Endothelial cell of umbilical vein (primary cell): ENCODE measurements at regions not wholly inside any gene's neighbourhood (a gene's known extent, or its start where the extent isn't known, plus 50 kb on each side); places are given as distances from the start of the nearest gene placed in this dataset.

Experiments
- BruUV-seq: library from RNA; stranded (reverse); fragments of 400-500 nt; replicated peaks from 2 replicates; lab custom pipeline; 2021; lab: Mats Ljungman, UMichigan
- CTCF ChIA-PET: fragments of 300-600, 350-600 bp; sonication (Branson Sonifier 250); formaldehyde crosslinking; loops from one replicate; lab custom pipeline; 2021; ENCODE audit warnings: antibody characterized with exemption, inconsistent platforms; lab: Charles Lee
- POLR2A ChIA-PET: fragments of 300-600, 350-600 bp; sonication (Branson Sonifier 250); formaldehyde crosslinking; loops from one replicate; lab custom pipeline; 2021; ENCODE audit warnings: antibody characterized with exemption, inconsistent platforms; lab: Charles Lee
- DNase-seq: peaks from one replicate; pipeline ENCODE4 v3.0.0-alpha.2; 2011; ENCODE audit warnings: low read depth, low spot score
- FAIRE-seq: peaks from 2 replicates; lab custom pipeline; 2011; peaks lifted over from hg19 to GRCh38; lab: Jason Lieb, UNC
- H2AFZ ChIP-seq: 2 replicates; pipeline ENCODE4 v1.6.0; 2012; ENCODE audit warnings: low read depth, low read length, control low read depth, inconsistent platforms
- H3K27ac ChIP-seq: 2 replicates; pipeline ENCODE4 v1.5.1; 2011; ENCODE audit warnings: low read depth, mild to moderate bottlenecking, control low read depth, low read length, moderate library complexity; ENCODE audit not compliant: insufficient read depth
- H3K27me3 ChIP-seq, 2 experiments: 2 replicates each; pipeline versions ENCODE4 v1.6.0 to v1.6.1; 2011; ENCODE audit warnings: low read length in 2 of 2, mixed read lengths in 1 of 2; ENCODE audit not compliant: control insufficient read depth in 2 of 2, insufficient read depth in 2 of 2
- H3K36me3 ChIP-seq, 2 experiments: 2 replicates in 1 of 2; 3 replicates in 1 of 2; pipeline ENCODE4 v1.5.1; 2011; ENCODE audit warnings: low read length in 2 of 2, mild to moderate bottlenecking in 1 of 2, moderate library complexity in 1 of 2; ENCODE audit not compliant: control insufficient read depth in 2 of 2, insufficient read depth in 2 of 2; ENCODE audit errors: extremely low read depth in 1 of 2
- H3K4me1 ChIP-seq: 3 replicates; pipeline ENCODE4 v1.5.1; 2011; ENCODE audit warnings: mild to moderate bottlenecking, low read length; ENCODE audit not compliant: control insufficient read depth, insufficient read depth; ENCODE audit errors: extremely low read depth
- H3K4me2 ChIP-seq: 2 replicates; pipeline ENCODE4 v1.6.1; 2011; ENCODE audit warnings: low read length, control low read depth, mixed read lengths; ENCODE audit not compliant: insufficient read depth
- H3K4me3 ChIP-seq, 3 experiments: fragments of 200-600 bp in 1 of 3; sonication (generic), shearing (Covaris generic) in 1 of 3; replicated peaks in 1 of 3; 2 replicates each; pipeline ENCODE4 v1.5.1; 2011 to 2016; ENCODE audit warnings: control low read depth in 3 of 3, low read length in 3 of 3, mild to moderate bottlenecking in 2 of 3, inconsistent platforms in 1 of 3, low read depth in 1 of 3, moderate library complexity in 1 of 3; ENCODE audit not compliant: insufficient read depth in 1 of 3
- H3K79me2 ChIP-seq: 2 replicates; pipeline ENCODE4 v1.6.0; 2012; ENCODE audit warnings: low read length, inconsistent platforms; ENCODE audit not compliant: control insufficient read depth, insufficient read depth
- H3K9ac ChIP-seq: replicated peaks from 2 replicates; pipeline ENCODE3; 2011; ENCODE audit warnings: low read length, control low read depth; ENCODE audit not compliant: insufficient read depth; ENCODE audit errors: extremely low read depth
- H3K9me1 ChIP-seq: replicated peaks from 3 replicates; pipeline ENCODE4 v1.6.0; 2011; ENCODE audit warnings: mild to moderate bottlenecking, low read length; ENCODE audit not compliant: control insufficient read depth, insufficient read depth; ENCODE audit errors: extremely low read depth
- H3K9me3 ChIP-seq: replicated peaks from 2 replicates; pipeline ENCODE4 v1.5.1; 2012; ENCODE audit warnings: low read length, inconsistent platforms; ENCODE audit not compliant: control insufficient read depth, insufficient read depth
- H4K20me1 ChIP-seq: replicated peaks from 2 replicates; pipeline ENCODE3; 2011; ENCODE audit warnings: mild to moderate bottlenecking, low read length; ENCODE audit not compliant: control insufficient read depth, insufficient read depth; ENCODE audit errors: extremely low read depth
- EZH2 ChIP-seq: IDR thresholded peaks from 2 replicates; pipeline ENCODE4 v1.6.1; 2012; ENCODE audit warnings: borderline replicate concordance, low read depth, mild to moderate bottlenecking, moderate library complexity, low read length, inconsistent platforms; ENCODE audit not compliant: severe bottlenecking
- FOS ChIP-seq: IDR thresholded peaks from 2 replicates; pipeline ENCODE4 v1.6.1; 2011; ENCODE audit warnings: mild to moderate bottlenecking, low read length, moderate library complexity, borderline replicate concordance; ENCODE audit not compliant: insufficient read depth
- GATA2 ChIP-seq: IDR thresholded peaks from 2 replicates; pipeline ENCODE4 v1.7.0; 2011; ENCODE audit warnings: low read depth, mild to moderate bottlenecking, moderate library complexity, mixed read lengths, low read length; ENCODE audit not compliant: insufficient read length, insufficient read depth
- JUN ChIP-seq: IDR thresholded peaks from 2 replicates; pipeline ENCODE4 v1.6.1; 2011; ENCODE audit warnings: borderline replicate concordance, low read depth; ENCODE audit not compliant: insufficient read length, insufficient read depth
- MYC ChIP-seq: IDR thresholded peaks from one replicate; pipeline ENCODE4 v1.6.1; 2011; ENCODE audit warnings: mild to moderate bottlenecking, low read depth, low read length
- POLR2A ChIP-seq: IDR thresholded peaks from 2 replicates; pipeline ENCODE4 v1.6.1; 2012; ENCODE audit warnings: low read depth, mild to moderate bottlenecking, control low read depth, low read length
- POLR2AphosphoS5 ChIP-seq: IDR thresholded peaks from 2 replicates; pipeline ENCODE4 v1.6.1; 2012; ENCODE audit warnings: low read depth, mild to moderate bottlenecking, control low read depth, low read length, moderate library complexity; ENCODE audit not compliant: insufficient read depth
- dilution Hi-C: fragments of 300-500 bp; cut with MboI; formaldehyde crosslinking; loops from one replicate; pipeline ENCODE4 v1.15.0; 2019; ENCODE audit warnings: low sequenced_read_pairs; ENCODE audit not compliant: extremely low pct_ligation_motif_present
- intact Hi-C: fragments of 100-400 bp; cut with micrococcal nuclease; formaldehyde crosslinking; loops from one replicate; pipeline ENCODE4 v1.10.0; 2022
- TF ChIP-seq, protein P1 (sequence below): IDR thresholded peaks from 2 replicates; pipeline ENCODE4 v1.6.1; 2011; ENCODE audit not compliant: insufficient read depth, insufficient read length
- TF ChIP-seq, protein P2 (sequence below), 2 donors: IDR thresholded peaks; 1 replicate in 1 of 2; 2 replicates in 1 of 2; pipeline ENCODE4 v1.5.1; 2011; ENCODE audit warnings: low read length in 2 of 2, mild to moderate bottlenecking in 2 of 2, moderate library complexity in 2 of 2, control low read depth in 1 of 2, inconsistent platforms in 1 of 2, low read depth in 1 of 2; ENCODE audit not compliant: insufficient read depth in 1 of 2; ENCODE audit errors: extremely low read depth in 1 of 2

DNA sequence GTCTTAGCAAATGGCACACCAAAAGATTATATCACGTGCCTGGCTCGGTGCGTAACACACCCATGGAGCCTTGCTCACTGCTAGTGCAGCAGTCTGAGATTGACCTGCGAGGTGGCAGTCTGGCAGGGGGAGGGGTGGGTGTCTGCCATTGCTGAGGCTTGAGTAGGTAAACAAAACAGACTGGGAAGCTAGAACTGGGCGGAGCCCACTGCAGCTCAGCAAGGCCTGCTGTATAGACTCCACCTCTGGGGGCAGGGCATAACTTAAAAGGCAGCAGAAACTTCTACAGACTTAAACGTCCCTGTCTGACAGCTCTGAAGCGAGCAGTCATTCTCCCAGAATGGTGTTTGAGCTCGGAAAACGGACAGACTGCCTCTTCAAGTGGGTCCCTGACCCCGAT lies 55.9 kb upstream of the FSHR start:
- POLR2A ChIA-PET: no interaction called here
- FAIRE-seq (no peak), DNase-seq (no peak)
- dilution Hi-C loops (no loop called here), intact Hi-C loops (no loop called here)
- Histone ChIP-seq H3K9ac (no peak overlapping the region), H3K9me1 (no peaks in the 10 kb centered on the region), H3K4me2 (no peak overlapping the region), H3K4me3 (no peak overlapping the region), H3K79me2 (no peaks in the 10 kb centered on the region), H3K4me1 (no peaks in the 10 kb centered on the region), H3K27ac (no peak overlapping the region), H3K9me3 (peaks cover 2% of the 10 kb centered on the region), H3K27me3 (no peaks in the 10 kb centered on the region), H2AFZ (no peak overlapping the region), H4K20me1 (no peaks in the 10 kb centered on the region), H3K36me3 (no peaks in the 10 kb centered on the region)
- no TSS peak for BruUV-seq
- no peak for TF ChIP-seq JUN
- no peak for TF ChIP-seq GATA2
- CTCF ChIA-PET: no interaction called here

DNA sequence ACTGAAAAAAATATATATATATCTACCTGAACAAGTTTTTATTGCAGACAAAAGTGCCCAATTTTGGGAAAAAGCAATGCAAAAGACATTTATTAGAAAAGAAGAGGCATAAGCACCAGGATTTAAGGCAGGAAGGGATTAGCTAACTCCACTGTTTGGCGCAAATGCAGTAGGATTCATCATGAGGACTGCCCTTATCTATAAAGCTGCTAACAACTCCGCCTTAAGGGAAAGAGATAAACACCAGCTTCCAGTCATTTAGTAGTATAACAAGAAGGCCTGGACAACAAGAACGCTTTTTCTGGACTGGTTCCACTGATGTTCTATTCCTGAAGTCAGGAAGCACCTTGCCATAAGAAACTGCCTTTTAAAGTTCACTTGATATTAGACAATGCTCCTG lies 52.9 kb upstream of the FSHR start:
- Histone ChIP-seq H3K9me1 (no peaks in the 10 kb centered on the region), H3K27me3 (no peaks in the 10 kb centered on the region), H3K4me2 (no peak overlapping the region), H3K9ac (no peak overlapping the region), H3K4me1 (no peaks in the 10 kb centered on the region), H4K20me1 (no peaks in the 10 kb centered on the region), H3K4me3 (no peak overlapping the region), H3K79me2 (no peaks in the 10 kb centered on the region), H3K27ac (no peak overlapping the region), H3K9me3 (peaks cover 2% of the 10 kb centered on the region), H3K36me3 (no peaks in the 10 kb centered on the region), H2AFZ (no peak overlapping the region)
- intact Hi-C loops: no loop called here
- TF ChIP-seq, protein P1, sequence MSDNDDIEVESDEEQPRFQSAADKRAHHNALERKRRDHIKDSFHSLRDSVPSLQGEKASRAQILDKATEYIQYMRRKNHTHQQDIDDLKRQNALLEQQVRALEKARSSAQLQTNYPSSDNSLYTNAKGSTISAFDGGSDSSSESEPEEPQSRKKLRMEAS: no peak
- TF ChIP-seq JUN (no peak), MYC (no peak), EZH2 (no peak), GATA2 (no peak), FOS (no peak), POLR2A (no peak), POLR2AphosphoS5 (no peak)
- TF ChIP-seq, protein P2, sequence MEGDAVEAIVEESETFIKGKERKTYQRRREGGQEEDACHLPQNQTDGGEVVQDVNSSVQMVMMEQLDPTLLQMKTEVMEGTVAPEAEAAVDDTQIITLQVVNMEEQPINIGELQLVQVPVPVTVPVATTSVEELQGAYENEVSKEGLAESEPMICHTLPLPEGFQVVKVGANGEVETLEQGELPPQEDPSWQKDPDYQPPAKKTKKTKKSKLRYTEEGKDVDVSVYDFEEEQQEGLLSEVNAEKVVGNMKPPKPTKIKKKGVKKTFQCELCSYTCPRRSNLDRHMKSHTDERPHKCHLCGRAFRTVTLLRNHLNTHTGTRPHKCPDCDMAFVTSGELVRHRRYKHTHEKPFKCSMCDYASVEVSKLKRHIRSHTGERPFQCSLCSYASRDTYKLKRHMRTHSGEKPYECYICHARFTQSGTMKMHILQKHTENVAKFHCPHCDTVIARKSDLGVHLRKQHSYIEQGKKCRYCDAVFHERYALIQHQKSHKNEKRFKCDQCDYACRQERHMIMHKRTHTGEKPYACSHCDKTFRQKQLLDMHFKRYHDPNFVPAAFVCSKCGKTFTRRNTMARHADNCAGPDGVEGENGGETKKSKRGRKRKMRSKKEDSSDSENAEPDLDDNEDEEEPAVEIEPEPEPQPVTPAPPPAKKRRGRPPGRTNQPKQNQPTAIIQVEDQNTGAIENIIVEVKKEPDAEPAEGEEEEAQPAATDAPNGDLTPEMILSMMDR (IDR thresholded peaks at IDR 0.05; ENCODE audit: extremely low read depth in 1 of 2, insufficient read depth in 1 of 2, low read depth in 1 of 2, low read length in 2 of 2): no peak
- ChIA-PET CTCF (no interaction called here), POLR2A (no interaction called here)
- DNase-seq (no peak), FAIRE-seq (no peak)
- dilution Hi-C loops: no loop called here
- no TSS peak for BruUV-seq
